ENCODE measurements at regions not wholly inside any gene's neighbourhood (a gene's known extent, or its start where the extent isn't known, plus 50 kb on each side); places are given as distances from the start of the nearest gene placed in this dataset.

DNA sequence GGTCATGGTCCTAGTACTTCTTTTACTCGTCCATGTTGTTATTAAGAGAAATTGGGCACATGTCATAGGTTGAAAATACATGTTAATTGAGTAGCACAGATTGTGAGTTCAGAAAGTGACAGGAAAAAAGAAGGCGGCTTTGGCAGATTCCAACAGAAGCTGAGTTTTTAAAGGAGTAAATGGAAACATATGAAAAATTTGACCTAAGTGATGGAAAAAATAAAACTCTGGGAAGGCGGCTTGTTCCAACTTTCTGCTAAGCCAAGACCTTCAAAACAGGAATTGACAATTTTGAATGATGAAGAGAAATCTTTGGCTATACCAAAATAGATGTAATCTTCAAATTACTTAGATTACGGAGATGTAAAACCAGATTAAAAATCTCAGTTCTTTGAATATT is 868.0 kb downstream of the EPHA4 start:
- TF ChIP-seq, protein P1, sequence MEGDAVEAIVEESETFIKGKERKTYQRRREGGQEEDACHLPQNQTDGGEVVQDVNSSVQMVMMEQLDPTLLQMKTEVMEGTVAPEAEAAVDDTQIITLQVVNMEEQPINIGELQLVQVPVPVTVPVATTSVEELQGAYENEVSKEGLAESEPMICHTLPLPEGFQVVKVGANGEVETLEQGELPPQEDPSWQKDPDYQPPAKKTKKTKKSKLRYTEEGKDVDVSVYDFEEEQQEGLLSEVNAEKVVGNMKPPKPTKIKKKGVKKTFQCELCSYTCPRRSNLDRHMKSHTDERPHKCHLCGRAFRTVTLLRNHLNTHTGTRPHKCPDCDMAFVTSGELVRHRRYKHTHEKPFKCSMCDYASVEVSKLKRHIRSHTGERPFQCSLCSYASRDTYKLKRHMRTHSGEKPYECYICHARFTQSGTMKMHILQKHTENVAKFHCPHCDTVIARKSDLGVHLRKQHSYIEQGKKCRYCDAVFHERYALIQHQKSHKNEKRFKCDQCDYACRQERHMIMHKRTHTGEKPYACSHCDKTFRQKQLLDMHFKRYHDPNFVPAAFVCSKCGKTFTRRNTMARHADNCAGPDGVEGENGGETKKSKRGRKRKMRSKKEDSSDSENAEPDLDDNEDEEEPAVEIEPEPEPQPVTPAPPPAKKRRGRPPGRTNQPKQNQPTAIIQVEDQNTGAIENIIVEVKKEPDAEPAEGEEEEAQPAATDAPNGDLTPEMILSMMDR (IDR thresholded peaks at IDR 0.05; ENCODE audit: poor library complexity), result no peak
- TF ChIP-seq EZH2 (IDR thresholded peaks at IDR 0.05; ENCODE audit: borderline replicate concordance), result no peak

All from hepatocyte (in vitro differentiated cells).